ENCODE measurements at regions not wholly inside any gene's neighbourhood (a gene's known extent, or its start where the extent isn't known, plus 50 kb on each side); places are given as distances from the start of the nearest gene placed in this dataset.

DNA sequence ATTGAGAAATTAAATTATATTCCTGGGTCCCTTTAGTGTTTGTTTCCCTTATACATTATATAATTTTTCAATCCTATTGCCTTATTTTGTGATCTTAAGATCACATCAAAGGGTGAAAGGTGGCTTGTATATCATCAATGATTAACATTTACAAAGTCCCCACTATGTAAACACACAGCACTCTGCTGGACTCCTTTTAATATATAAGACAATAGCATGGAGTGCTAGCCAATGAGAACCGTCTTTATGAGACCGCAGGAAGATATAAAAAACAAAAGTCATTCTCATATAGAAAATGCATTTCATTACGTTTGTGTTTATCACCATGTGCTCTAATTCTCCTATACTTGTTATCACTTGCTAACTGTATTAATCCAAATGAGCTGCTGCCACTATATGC is 108.5 kb downstream of the HOXA1 start:
- no peak for TF ChIP-seq CTCF (IDR thresholded peaks at IDR 0.05; ENCODE audit: low read depth, low read length)
- no peak for TF ChIP-seq MAX (IDR thresholded peaks at IDR 0.05; ENCODE audit: low read depth, low read length)
